Endothelial cell of umbilical vein (primary cell): ENCODE measurements at regions not wholly inside any gene's neighbourhood (a gene's known extent, or its start where the extent isn't known, plus 50 kb on each side); places are given as distances from the start of the nearest gene placed in this dataset.

Experiments
- BruUV-seq: library from RNA; stranded (reverse); fragments of 400-500 nt; replicated peaks from 2 replicates; lab custom pipeline; 2021; lab: Mats Ljungman, UMichigan
- CTCF ChIA-PET: fragments of 300-600, 350-600 bp; sonication (Branson Sonifier 250); formaldehyde crosslinking; loops from one replicate; lab custom pipeline; 2021; ENCODE audit warnings: antibody characterized with exemption, inconsistent platforms; lab: Charles Lee
- POLR2A ChIA-PET: fragments of 300-600, 350-600 bp; sonication (Branson Sonifier 250); formaldehyde crosslinking; loops from one replicate; lab custom pipeline; 2021; ENCODE audit warnings: antibody characterized with exemption, inconsistent platforms; lab: Charles Lee
- DNase-seq: peaks from one replicate; pipeline ENCODE4 v3.0.0-alpha.2; 2011; ENCODE audit warnings: low read depth, low spot score
- FAIRE-seq: peaks from 2 replicates; lab custom pipeline; 2011; peaks lifted over from hg19 to GRCh38; lab: Jason Lieb, UNC
- H2AFZ ChIP-seq: 2 replicates; pipeline ENCODE4 v1.6.0; 2012; ENCODE audit warnings: low read depth, low read length, control low read depth, inconsistent platforms
- H3K27ac ChIP-seq: 2 replicates; pipeline ENCODE4 v1.5.1; 2011; ENCODE audit warnings: low read depth, mild to moderate bottlenecking, control low read depth, low read length, moderate library complexity; ENCODE audit not compliant: insufficient read depth
- H3K27me3 ChIP-seq, 2 experiments: 2 replicates each; pipeline versions ENCODE4 v1.6.0 to v1.6.1; 2011; ENCODE audit warnings: low read length in 2 of 2, mixed read lengths in 1 of 2; ENCODE audit not compliant: control insufficient read depth in 2 of 2, insufficient read depth in 2 of 2
- H3K36me3 ChIP-seq, 2 experiments: 2 replicates in 1 of 2; 3 replicates in 1 of 2; pipeline ENCODE4 v1.5.1; 2011; ENCODE audit warnings: low read length in 2 of 2, mild to moderate bottlenecking in 1 of 2, moderate library complexity in 1 of 2; ENCODE audit not compliant: control insufficient read depth in 2 of 2, insufficient read depth in 2 of 2; ENCODE audit errors: extremely low read depth in 1 of 2
- H3K4me1 ChIP-seq: 3 replicates; pipeline ENCODE4 v1.5.1; 2011; ENCODE audit warnings: mild to moderate bottlenecking, low read length; ENCODE audit not compliant: control insufficient read depth, insufficient read depth; ENCODE audit errors: extremely low read depth
- H3K4me2 ChIP-seq: 2 replicates; pipeline ENCODE4 v1.6.1; 2011; ENCODE audit warnings: low read length, control low read depth, mixed read lengths; ENCODE audit not compliant: insufficient read depth
- H3K4me3 ChIP-seq, 3 experiments: fragments of 200-600 bp in 1 of 3; sonication (generic), shearing (Covaris generic) in 1 of 3; replicated peaks in 1 of 3; 2 replicates each; pipeline ENCODE4 v1.5.1; 2011 to 2016; ENCODE audit warnings: control low read depth in 3 of 3, low read length in 3 of 3, mild to moderate bottlenecking in 2 of 3, inconsistent platforms in 1 of 3, low read depth in 1 of 3, moderate library complexity in 1 of 3; ENCODE audit not compliant: insufficient read depth in 1 of 3
- H3K79me2 ChIP-seq: 2 replicates; pipeline ENCODE4 v1.6.0; 2012; ENCODE audit warnings: low read length, inconsistent platforms; ENCODE audit not compliant: control insufficient read depth, insufficient read depth
- H3K9ac ChIP-seq: replicated peaks from 2 replicates; pipeline ENCODE3; 2011; ENCODE audit warnings: low read length, control low read depth; ENCODE audit not compliant: insufficient read depth; ENCODE audit errors: extremely low read depth
- H3K9me1 ChIP-seq: replicated peaks from 3 replicates; pipeline ENCODE4 v1.6.0; 2011; ENCODE audit warnings: mild to moderate bottlenecking, low read length; ENCODE audit not compliant: control insufficient read depth, insufficient read depth; ENCODE audit errors: extremely low read depth
- H3K9me3 ChIP-seq: replicated peaks from 2 replicates; pipeline ENCODE4 v1.5.1; 2012; ENCODE audit warnings: low read length, inconsistent platforms; ENCODE audit not compliant: control insufficient read depth, insufficient read depth
- H4K20me1 ChIP-seq: replicated peaks from 2 replicates; pipeline ENCODE3; 2011; ENCODE audit warnings: mild to moderate bottlenecking, low read length; ENCODE audit not compliant: control insufficient read depth, insufficient read depth; ENCODE audit errors: extremely low read depth
- CTCF ChIP-seq, 2 donors: IDR thresholded peaks; 1 replicate in 1 of 2; 2 replicates in 1 of 2; pipeline ENCODE4 v1.5.1; 2011; ENCODE audit warnings: low read length in 2 of 2, mild to moderate bottlenecking in 2 of 2, moderate library complexity in 2 of 2, control low read depth in 1 of 2, inconsistent platforms in 1 of 2, low read depth in 1 of 2; ENCODE audit not compliant: insufficient read depth in 1 of 2; ENCODE audit errors: extremely low read depth in 1 of 2
- EZH2 ChIP-seq: IDR thresholded peaks from 2 replicates; pipeline ENCODE4 v1.6.1; 2012; ENCODE audit warnings: borderline replicate concordance, low read depth, mild to moderate bottlenecking, moderate library complexity, low read length, inconsistent platforms; ENCODE audit not compliant: severe bottlenecking
- FOS ChIP-seq: IDR thresholded peaks from 2 replicates; pipeline ENCODE4 v1.6.1; 2011; ENCODE audit warnings: mild to moderate bottlenecking, low read length, moderate library complexity, borderline replicate concordance; ENCODE audit not compliant: insufficient read depth
- GATA2 ChIP-seq: IDR thresholded peaks from 2 replicates; pipeline ENCODE4 v1.7.0; 2011; ENCODE audit warnings: low read depth, mild to moderate bottlenecking, moderate library complexity, mixed read lengths, low read length; ENCODE audit not compliant: insufficient read length, insufficient read depth
- JUN ChIP-seq: IDR thresholded peaks from 2 replicates; pipeline ENCODE4 v1.6.1; 2011; ENCODE audit warnings: borderline replicate concordance, low read depth; ENCODE audit not compliant: insufficient read length, insufficient read depth
- MAX ChIP-seq: IDR thresholded peaks from 2 replicates; pipeline ENCODE4 v1.6.1; 2011; ENCODE audit not compliant: insufficient read depth, insufficient read length
- MYC ChIP-seq: IDR thresholded peaks from one replicate; pipeline ENCODE4 v1.6.1; 2011; ENCODE audit warnings: mild to moderate bottlenecking, low read depth, low read length
- POLR2A ChIP-seq: IDR thresholded peaks from 2 replicates; pipeline ENCODE4 v1.6.1; 2012; ENCODE audit warnings: low read depth, mild to moderate bottlenecking, control low read depth, low read length
- POLR2AphosphoS5 ChIP-seq: IDR thresholded peaks from 2 replicates; pipeline ENCODE4 v1.6.1; 2012; ENCODE audit warnings: low read depth, mild to moderate bottlenecking, control low read depth, low read length, moderate library complexity; ENCODE audit not compliant: insufficient read depth
- dilution Hi-C: fragments of 300-500 bp; cut with MboI; formaldehyde crosslinking; loops from one replicate; pipeline ENCODE4 v1.15.0; 2019; ENCODE audit warnings: low sequenced_read_pairs; ENCODE audit not compliant: extremely low pct_ligation_motif_present
- intact Hi-C: fragments of 100-400 bp; cut with micrococcal nuclease; formaldehyde crosslinking; loops from one replicate; pipeline ENCODE4 v1.10.0; 2022

GRCh38 chr3:116974702-116975101 lies 265.1 kb downstream of the TUSC7 start:
- no TSS peak for BruUV-seq
- TF ChIP-seq FOS, result no peak
- TF ChIP-seq MYC, result no peak
- TF ChIP-seq CTCF (IDR thresholded peaks at IDR 0.05; ENCODE audit: extremely low read depth in 1 of 2, insufficient read depth in 1 of 2, low read depth in 1 of 2, low read length in 2 of 2), result no peak
- no peak for TF ChIP-seq POLR2AphosphoS5
- no peak for TF ChIP-seq JUN
- no peak for TF ChIP-seq GATA2
- no peak for TF ChIP-seq MAX
- no peak for TF ChIP-seq EZH2
- TF ChIP-seq POLR2A, result no peak
- ChIA-PET POLR2A (no interaction called here), CTCF (interaction anchor here (0.9 to 1.8 kb wide), 2 partner anchors 204 kb away, joined by 3 to 4 read pairs; no protein-coding TSS in a partner anchor)
- H4K20me1 ChIP-seq, result no peaks in the 10 kb centered on the region
- H2AFZ ChIP-seq, result no peak overlapping the region
- no peaks in the 10 kb centered on the region for H3K27me3 ChIP-seq
- H3K4me1 ChIP-seq, result no peaks in the 10 kb centered on the region
- H3K4me2 ChIP-seq, result no peak overlapping the region
- DNase-seq, result no peak
- H3K79me2 ChIP-seq, result no peaks in the 10 kb centered on the region
- no peak overlapping the region for H3K4me3 ChIP-seq
- FAIRE-seq, result no peak
- H3K9me1 ChIP-seq, result no peaks in the 10 kb centered on the region
- dilution Hi-C loops (no loop called here), intact Hi-C loops (no loop called here)
- H3K9me3 ChIP-seq, result no peaks in the 10 kb centered on the region
- H3K9ac ChIP-seq, result no peak overlapping the region
- no peak overlapping the region for H3K27ac ChIP-seq
- H3K36me3 ChIP-seq, result no peaks in the 10 kb centered on the region
